Fibroblast of peridontal ligament (primary cell): ENCODE measurements at regions not wholly inside any gene's neighbourhood (a gene's known extent, or its start where the extent isn't known, plus 50 kb on each side); places are given as distances from the start of the nearest gene placed in this dataset.

Experiments
- DNase-seq: peaks from one replicate; pipeline ENCODE4 v3.0.0-alpha.2; 2010; ENCODE audit errors: extremely low read depth

DNA sequence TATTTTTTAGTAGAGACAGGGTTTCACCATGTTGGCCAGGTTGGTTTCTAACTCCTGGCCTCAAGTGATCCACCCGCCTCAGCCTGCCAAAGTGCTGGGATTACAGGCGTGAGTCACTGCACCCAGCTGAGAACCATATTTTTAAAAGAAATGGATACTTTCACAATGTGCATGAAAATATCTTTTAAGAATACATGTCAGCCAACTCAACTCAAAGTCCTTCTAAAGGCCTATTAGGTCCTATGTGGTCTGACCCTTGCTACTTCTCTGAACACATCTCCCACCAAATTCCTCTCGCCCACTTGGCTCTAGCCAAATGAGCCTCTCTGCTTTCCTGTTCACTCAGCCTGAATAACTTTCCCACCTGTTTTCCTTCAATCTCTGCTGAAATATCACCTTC, 119.6 kb downstream of the MTX2 start:
- no peak for DNase-seq

DNA sequence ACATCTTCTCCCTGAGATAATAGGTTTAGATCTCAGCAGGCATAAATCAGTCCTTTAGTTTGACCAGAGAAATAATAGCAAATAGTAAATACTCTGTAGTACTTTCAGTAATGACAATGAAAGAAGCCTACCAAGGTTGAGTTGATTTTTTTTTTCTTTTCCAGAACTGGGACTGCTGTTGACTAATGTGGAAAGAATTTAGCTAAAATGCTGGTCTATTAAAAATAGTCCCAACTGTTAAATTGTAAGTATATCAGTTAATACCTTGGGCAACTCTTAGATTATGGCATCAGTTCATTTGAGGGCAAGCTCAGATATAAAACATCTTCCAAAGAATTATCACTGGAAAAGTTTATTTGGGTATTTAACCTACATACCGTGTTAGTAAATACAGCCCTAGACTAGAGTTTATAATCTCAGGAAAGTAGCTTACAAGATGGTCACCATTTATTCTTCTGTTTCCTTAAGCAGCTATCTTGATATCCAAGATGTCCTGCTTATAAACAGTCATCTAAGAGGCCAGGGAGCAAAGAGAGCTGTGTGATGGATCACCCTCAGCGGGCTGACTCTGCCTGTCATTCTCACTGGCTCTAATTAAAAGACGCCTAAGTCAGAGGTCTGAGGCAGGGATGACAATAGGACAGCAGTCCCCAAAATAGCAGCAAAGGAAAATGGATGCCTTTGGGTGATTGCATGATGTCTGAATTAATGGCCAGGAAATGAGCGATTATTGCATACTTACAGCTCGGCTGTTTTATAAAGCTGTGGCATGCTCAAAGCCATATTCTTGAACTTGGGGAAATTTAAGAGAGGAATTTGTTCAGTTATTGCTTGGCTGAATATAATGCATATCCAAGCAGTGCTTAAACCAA, 121.3 kb downstream of the MTX2 start:
- DNase-seq = no peak

DNA sequence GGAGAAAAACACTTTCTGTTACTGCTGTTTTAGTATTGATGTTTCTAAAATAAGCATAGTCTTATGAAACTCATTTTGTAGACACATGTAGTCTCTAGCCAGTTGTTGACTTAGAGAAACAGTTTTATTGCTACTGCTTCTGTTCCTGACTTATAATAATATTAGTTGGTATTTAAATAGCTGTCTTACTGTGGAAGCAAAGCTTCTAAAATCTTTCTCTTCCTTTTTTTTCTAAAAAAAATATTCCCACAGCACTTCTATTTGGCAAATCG, 121.8 kb downstream of the MTX2 start:
- no peak for DNase-seq

DNA sequence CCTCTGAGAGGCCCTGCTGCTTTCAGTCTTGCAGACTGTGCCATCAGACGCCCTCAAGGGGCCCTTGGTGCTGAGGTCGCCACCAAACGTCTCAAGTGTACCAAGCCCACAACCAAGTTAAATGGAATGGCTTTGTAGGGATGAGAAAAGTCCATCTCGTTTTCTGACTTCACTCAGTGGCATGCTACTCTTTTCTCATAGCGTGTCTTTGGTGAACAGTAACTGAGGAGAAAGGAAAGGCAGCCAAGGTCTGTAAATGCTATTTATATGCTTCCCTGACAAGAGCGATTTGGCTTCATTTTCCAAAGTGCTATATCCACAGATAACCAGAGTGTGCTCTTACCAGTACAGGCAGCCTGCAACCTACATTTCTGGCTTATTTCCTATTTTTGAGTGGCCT, 123.0 kb downstream of the MTX2 start:
- no peak for DNase-seq

DNA sequence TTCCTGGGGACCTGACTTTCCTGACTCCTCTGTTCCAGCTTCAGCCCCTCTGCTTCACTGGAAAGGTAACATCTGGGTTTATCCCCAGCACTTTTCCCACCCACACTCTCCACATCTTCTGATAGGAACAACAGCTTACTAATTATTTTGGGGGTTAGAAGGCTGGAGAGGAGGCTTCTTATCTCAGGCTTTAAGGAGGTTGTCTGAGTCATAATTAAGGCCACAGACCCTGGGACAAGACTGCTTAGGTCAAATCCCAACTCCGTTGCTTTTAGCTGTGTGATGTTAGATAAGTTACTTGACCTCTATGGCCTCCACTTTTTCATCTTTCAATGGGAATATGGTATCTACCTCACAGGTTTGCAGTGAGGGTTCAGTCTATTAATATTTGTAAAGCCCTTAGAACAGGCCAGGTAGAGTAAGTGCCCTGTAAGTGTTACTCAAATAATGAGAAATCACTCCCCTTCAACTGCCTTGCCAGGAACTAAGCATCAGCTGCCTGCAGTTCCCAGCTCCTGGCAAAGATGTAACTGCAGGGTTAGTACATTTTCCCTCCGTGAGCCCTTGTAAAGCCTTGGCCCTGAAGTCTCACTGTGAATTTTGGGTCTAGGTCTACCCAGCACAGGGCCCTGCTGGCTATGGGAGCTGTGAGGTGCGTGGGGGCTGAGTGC, 123.6 kb downstream of the MTX2 start:
- no peak for DNase-seq

DNA sequence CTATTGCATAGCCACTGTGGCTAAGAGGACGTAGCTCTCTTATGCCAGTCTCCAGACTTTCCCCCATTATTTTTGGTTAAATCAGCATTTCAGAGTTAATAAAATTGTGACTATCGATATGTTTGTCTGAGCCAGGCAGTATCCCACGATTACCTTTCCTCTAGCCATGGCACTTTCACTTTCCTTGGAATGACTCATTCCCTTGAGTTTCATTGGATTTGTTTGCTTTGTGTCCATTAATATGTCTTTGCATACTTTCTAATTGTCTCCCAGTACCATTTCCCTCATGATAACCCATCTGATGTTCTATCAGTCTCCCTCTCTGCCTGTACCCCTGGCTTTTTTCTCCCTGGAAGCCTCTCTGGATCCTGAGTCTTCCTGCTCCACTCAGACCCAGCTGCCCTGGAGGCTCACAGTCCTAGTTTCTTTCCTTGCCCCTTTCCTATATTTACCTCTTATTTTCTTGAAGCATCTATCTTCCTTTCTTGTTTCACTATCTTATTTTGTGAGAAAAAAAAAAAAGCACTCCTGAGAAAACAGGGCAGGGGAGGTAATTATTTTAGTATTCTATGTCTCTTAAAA, 126.1 kb downstream of the MTX2 start:
- DNase-seq = no peak

DNA sequence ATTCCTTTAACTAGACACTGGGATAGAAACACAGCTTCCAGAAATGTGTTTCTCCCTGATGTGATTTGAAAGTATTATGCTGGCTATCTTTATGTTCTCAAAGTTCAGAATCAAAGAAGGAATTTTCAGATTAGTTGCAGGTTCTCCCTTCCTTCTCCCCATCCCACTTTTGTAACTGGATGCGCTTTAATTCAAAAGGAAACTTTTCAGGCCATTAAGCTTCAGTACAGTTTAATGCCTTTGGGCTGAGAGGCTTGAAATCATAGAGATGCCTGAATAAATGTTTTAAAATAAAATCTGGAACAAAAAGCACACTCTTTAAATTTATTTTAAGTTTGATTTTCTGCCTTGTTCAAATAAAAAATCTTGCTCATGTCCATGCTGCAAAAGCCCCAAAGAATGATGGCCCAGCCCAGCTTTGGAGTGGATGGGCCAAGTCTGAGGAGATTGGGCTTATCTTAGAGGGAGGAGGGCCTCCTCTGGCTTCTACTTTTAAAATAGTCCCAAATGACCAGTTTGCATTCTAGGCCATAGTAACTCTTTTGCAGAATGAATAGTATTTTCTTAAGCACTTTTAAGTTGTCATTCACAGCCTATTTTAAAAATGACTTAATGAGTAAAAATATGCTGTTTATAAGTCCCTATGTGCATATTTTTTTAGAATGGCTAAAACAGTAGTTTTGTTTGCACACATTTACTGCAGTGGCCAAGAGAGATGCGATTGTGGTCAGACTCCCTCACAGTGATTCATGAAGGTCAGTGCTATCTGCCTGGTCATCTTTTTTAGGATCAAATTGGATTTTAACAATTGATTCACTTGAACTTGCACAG, 129.2 kb downstream of the MTX2 start:
- no peak for DNase-seq

DNA sequence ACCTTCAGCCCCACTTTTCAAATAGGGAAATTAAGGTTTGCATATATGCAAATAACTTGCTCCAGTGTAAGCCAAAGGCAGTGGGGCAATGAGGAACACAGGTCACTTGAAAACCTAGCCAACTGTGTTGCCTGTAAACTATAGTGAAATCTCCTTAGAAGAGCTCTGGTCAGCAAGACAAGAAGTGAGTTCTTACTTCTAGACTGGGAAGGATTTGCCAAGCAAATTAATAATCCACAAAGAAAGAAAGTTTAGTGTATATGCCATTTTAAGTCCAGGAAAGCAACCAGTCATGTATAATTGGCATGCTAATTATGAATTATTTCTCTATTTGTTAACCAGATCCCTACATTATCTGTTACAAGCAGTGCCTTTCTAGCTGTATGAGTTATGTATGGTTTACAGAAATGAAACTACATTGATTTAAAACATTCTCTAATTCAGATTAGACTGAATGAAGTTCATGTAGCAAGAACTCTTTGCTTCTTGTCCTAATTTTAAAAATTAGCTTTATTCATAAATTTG, 129.9 kb downstream of the MTX2 start:
- no peak for DNase-seq

DNA sequence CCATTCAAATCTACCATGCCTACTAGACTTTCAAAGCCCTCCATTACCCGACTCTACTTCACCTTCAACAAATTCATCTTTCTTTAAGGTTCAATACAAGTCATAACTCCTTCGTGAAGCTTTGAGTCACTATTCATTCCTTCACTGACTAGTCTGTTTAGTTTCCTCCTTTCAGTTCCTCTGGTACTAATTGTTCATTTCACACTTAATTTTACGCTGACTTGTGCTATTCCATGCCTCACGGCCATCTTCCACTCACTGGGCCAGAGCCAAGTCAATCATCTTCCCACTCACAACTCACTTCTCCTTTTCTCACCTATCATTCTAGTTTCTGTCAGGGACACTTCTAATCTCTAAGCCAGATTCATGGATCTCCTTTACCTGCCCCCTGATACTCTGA, 136.2 kb downstream of the MTX2 start:
- DNase-seq = no peak

DNA sequence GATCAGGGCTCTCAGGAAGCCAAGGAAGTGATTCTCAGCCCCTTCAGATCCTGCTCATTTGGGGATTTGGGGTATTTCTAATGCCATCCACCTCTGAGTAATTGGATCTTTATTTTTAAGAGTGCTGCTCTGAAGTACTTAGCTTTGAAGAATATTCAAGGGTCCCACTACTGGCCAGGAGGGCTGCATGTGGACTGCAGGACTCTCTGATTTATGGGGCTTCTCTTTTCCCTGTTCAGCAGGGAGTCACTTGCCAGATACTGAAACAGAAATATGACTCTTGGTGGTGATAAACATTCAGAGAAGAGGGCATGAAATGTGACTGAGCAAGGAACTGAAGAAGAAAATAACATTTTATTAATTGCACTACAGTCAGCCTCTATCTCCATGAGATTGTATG, 138.5 kb downstream of the MTX2 start:
- no peak for DNase-seq

DNA sequence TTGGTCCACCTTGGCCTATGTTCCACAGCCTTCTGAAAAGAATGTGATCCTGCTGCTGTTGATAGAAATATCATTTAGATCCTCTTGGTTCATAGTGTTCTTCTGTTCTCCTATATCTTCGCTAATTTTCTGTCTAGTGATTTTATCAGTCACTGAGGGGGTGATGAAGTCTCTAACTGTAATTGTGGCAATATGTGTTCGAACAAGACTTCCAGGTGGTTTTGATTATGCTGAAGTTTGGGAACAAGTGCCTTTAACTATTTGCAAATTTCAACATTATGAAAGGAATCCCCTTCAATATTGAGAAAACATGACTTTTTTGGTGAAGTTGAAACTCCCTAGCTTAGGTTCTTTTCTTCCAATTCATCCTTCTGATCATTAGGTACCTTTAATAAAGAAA, 140.4 kb downstream of the MTX2 start:
- DNase-seq = peak; percentile 6

DNA sequence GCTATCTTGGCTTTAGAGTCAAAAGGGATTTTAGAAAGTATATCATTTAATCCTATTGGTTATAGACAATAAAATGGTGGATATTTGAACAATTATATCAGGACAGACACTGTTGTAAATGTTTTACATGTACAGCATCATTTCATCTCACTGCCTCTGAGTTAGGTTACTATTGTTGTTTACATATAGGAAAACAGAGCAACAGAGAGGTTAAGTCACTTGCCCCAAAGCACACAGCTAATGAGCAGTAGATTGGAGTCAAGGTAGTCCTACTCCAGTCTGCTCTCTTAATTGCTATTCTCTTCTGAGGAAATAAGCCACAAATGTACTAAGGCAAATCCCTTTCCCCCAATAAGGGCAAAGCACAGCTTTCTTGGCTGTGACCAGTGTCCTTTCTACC, 142.9 kb downstream of the MTX2 start:
- DNase-seq = no peak

DNA sequence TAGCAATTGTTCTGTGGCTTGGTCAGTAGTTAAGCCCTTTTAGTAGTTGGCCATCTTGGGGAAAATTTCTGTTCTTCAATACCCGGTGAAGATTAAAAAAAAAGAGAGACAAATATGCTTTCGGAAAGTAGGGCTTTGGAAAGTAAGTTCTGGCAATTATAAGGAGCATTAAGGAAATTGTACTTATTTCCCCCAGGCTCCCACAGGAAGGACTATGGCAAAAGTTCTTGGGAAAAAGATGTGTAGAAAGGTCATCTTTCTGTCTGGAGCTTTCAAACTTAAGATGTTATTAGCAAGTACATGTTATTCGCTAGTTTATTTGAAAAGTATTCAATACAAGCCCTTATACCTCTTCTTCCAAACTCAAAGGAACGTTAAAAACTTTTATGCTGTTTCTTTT, 144.5 kb downstream of the MTX2 start:
- DNase-seq = no peak

DNA sequence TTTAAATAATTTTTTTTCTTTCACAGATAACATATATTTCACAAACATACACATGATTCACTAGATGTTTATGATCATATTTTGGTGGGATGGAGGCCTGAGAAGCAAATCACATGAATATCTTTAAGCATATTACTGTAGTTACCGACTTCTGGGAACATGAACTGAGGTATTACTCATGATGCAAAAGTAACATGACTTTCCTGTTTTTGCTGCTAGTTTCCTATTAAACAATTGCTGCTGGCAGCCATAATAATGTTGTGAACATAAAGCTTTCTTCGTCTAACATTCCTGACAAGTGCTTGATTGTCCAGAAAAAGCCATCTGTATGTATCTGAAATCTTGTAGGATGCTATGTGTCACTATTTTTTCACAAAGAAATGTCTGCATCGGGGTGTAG, 145.4 kb downstream of the MTX2 start:
- no peak for DNase-seq

DNA sequence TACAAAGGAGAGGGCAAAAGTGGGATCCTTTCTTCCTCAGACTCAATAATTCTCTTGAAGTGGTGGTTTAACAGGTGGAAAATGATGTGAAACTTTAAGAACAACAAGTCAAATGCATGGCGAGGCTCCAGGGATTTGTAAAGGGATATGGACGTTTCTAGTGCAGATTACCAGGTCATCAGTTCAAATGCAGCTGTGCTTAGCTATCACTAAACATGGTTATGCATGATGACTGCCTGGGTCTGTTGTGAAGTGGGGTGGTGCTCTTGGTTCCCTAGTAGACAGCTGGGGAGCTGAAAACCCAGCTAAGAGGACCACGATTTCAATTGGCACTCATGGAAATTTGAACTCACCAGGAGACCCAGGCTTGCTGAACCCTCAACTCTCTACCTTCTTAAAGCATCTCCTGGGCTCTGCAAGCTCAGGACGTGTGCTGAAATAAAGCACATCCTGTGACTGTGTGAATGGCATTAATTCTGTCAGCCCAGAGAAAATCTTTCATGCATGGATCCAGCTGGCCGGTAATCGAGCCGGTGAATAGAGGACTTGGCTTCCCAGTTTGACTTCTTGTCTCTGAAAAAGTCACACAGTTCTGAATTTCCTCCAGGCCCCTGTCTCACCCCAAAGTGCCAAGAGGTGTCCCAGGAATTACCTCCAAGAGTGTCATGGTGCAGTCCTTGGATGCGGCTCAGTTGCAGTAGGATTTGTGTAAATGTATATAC, 146.1 kb downstream of the MTX2 start:
- DNase-seq = no peak

DNA sequence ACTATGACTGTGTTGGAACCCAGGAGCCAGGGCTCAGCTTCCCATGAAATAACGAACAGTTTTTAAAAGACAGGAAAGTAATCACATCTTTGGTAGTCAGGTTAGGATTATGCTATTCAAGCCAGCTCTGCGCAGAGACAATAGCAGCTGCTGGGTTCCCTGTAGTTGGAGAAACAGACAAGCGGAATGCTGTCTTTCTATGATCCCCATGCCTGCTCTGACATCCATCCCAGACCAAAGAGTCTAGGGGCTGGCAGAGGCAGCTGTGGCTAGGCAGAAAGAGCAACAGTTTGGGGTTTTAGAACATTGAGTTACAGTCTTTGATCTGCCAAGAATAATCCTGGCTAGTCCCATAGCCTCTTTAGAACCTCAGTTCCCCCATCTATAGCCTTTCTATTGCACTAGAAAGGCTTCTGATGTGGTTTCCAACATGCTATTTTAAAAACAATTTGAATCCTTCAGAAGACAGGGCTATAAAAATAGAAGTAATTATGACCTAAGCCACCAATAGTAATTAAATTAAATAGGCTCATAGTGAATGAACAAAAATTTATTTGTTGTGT, 146.8 kb downstream of the MTX2 start:
- DNase-seq = no peak

DNA sequence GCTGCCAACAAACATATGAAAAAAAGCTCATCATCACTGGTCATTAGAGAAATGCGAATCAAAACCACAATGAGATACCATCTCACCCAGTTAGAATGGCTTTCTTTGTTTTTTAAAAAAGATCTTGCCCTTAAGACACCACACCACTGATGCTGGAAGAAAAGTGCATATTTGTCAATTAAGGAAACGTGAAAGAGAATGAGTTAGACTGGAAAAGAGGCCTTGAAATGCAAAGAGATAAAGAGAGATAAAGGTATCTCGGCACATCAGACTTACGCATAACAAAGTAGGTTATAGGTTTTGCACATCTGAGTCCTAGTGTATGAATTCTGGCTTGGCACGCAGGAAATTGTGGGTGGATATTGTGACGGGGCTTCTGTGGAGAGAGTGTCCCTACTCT, 149.5 kb downstream of the MTX2 start:
- no peak for DNase-seq

DNA sequence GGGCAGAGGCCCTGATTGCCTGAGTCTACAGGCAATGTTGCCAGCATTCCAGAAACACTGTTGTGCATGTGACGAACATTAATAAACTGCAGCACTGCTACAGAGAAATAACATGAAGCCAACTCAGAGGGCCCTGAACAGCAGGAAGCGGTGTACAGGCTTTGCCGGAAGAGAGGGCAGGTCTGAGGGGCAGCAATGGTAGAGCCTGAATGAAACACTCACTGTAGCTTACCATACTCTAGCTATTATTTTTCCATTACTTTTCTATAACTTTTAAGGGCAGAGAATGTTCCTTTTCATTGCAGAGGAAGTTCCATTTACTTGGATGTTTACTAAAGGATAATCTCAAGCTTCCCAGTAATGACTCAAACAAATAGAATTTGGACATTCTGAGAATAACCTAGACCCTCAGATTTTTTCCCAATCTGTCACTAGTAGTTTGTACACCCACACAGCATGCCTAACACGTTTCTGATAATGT, 150.4 kb downstream of the MTX2 start:
- peak; percentile 8 for DNase-seq

DNA sequence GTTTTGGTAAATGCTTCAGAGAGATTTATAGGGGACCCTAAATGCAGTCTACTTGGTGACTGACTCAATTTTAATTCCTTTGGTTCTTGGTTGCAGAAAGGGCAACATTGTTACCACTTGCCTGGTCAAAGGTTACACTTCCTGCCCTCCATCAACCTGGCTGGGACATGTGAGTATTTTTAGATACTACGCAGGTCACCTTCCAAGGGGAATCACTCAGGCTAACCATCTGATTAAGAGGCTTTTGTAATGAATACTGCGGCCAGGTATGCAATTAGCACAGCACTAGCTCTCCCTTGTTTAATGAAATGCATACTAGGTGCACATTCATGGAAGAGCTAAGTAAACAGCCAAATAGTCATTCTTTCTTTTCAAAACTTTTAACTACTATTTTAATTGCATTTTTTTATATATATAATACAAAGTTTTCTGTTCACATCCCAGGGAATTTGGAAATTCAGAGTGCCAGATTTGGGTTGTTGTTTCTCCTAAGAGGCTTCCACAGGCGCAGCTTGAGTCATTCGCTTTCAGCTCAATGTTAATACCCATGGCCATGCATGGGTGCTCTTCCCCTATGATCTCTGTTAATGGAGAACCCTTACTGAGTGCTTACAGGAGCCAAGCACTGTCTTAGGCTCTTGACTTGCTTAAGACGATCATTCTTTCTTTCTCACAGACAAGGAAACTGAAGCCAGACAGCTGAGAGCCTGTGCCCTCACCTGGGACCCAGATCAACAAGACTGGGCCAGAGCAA, 152.2 kb downstream of the MTX2 start:
- no peak for DNase-seq

DNA sequence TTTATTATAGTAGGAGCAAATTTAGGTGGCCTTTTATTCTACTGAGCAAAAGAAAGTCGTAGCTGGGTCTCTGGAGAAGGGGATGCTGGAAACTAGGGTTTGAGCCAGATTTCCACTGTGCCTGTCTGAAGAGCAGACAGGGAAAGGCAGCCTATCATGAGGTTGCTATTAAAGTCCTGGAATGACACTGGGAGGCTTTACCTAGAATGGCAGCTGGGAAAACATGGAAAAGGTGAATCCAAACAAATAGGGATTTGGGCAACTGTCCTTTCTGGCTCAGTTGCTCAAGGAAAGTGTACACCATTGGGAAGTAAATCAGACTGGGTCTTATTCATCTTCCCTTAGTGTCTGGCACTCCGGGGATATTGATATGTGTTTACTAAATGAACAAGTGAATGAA, 154.6 kb downstream of the MTX2 start:
- DNase-seq = no peak
